KMS-11 (cell line): ENCODE measurements at regions not wholly inside any gene's neighbourhood (a gene's known extent, or its start where the extent isn't known, plus 50 kb on each side); places are given as distances from the start of the nearest gene placed in this dataset.

Experiments
- H2AFZ ChIP-seq: fragments of 200-600 bp; sonication (generic); 2 replicates; pipeline ENCODE4 v1.6.1; 2016; ENCODE audit warnings: antibody characterized with exemption, mixed run types, low read depth
- H3K27ac ChIP-seq: fragments of 200-600 bp; sonication (generic); 2 replicates; pipeline ENCODE4 v1.6.1; 2016; ENCODE audit warnings: mild to moderate bottlenecking, mixed run types
- H3K27me3 ChIP-seq: fragments of 200-600 bp; sonication (generic); 2 replicates; pipeline ENCODE4 v1.6.1; 2017; ENCODE audit warnings: mild to moderate bottlenecking, low read depth, mixed run types, moderate library complexity; ENCODE audit not compliant: insufficient read depth
- H3K36me3 ChIP-seq: fragments of 200-600 bp; sonication (generic); 2 replicates; pipeline ENCODE4 v1.6.1; 2017; ENCODE audit warnings: mild to moderate bottlenecking, mixed run types; ENCODE audit not compliant: insufficient read depth
- H3K4me1 ChIP-seq: fragments of 200-600 bp; sonication (generic); 2 replicates; pipeline ENCODE4 v1.6.1; 2016; ENCODE audit warnings: mild to moderate bottlenecking, low read depth, mixed run types; ENCODE audit not compliant: poor library complexity, severe bottlenecking
- H3K4me2 ChIP-seq: fragments of 200-600 bp; sonication (generic); 2 replicates; pipeline ENCODE4 v1.7.0; 2016; ENCODE audit warnings: mild to moderate bottlenecking, mixed run types
- H3K4me3 ChIP-seq: fragments of 200-600 bp; sonication (generic); IDR thresholded peaks from 2 replicates; pipeline ENCODE4 v1.6.1; 2017; ENCODE audit warnings: low read depth, low read length, mixed read lengths; ENCODE audit not compliant: insufficient read depth
- H3K79me2 ChIP-seq: fragments of 200-600 bp; sonication (generic); 2 replicates; pipeline ENCODE4 v1.6.1; 2016; ENCODE audit warnings: low read depth, mixed run types; ENCODE audit not compliant: insufficient read depth
- H3K9ac ChIP-seq: fragments of 200-600 bp; sonication (generic); 2 replicates; pipeline ENCODE4 v1.6.1; 2016; ENCODE audit warnings: mild to moderate bottlenecking, mixed run types
- H4K20me1 ChIP-seq: fragments of 200-600 bp; sonication (generic); 2 replicates; pipeline ENCODE4 v1.6.1; 2016; ENCODE audit warnings: mild to moderate bottlenecking, mixed run types; ENCODE audit not compliant: insufficient read depth
- CTCF ChIP-seq: fragments of 200-600 bp; sonication (generic); conservative IDR thresholded peaks from 2 replicates; pipeline ENCODE4 v1.6.1; 2017; ENCODE audit warnings: low read depth, mild to moderate bottlenecking, antibody characterized with exemption, low read length, moderate library complexity, mixed read lengths

- no peak overlapping the region for H3K27ac ChIP-seq
- no peak for TF ChIP-seq CTCF
Observed at GRCh38 chr10:128301051-128301450, 174.8 kb upstream of the MKI67 start.

GRCh38 chr10:128302808-128303207, 176.6 kb upstream of the MKI67 start:
- Histone ChIP-seq H4K20me1 (no peaks in the 10 kb centered on the region), H3K27ac (no peak overlapping the region), H2AFZ (no peak overlapping the region), H3K9ac (no peak overlapping the region), H3K4me3 (no peak overlapping the region), H3K4me1 (no peaks in the 10 kb centered on the region), H3K79me2 (no peaks in the 10 kb centered on the region), H3K36me3 (no peaks in the 10 kb centered on the region), H3K27me3 (no peaks in the 10 kb centered on the region), H3K4me2 (no peak overlapping the region)
- no peak for TF ChIP-seq CTCF

More at GRCh38 chr10:128301051-128301450, 174.8 kb upstream of the MKI67 start:
- Histone ChIP-seq H3K27me3 (no peaks in the 10 kb centered on the region), H3K4me1 (no peaks in the 10 kb centered on the region), H3K4me2 (no peak overlapping the region), H3K4me3 (no peak overlapping the region), H3K36me3 (no peaks in the 10 kb centered on the region), H3K79me2 (no peaks in the 10 kb centered on the region), H2AFZ (no peak overlapping the region), H4K20me1 (no peaks in the 10 kb centered on the region), H3K9ac (no peak overlapping the region)

- Histone ChIP-seq H3K36me3 (no peaks in the 10 kb centered on the region), H3K79me2 (no peaks in the 10 kb centered on the region), H4K20me1 (no peaks in the 10 kb centered on the region), H3K4me3 (no peak overlapping the region), H3K9ac (no peak overlapping the region), H3K27me3 (no peaks in the 10 kb centered on the region), H3K27ac (no peak overlapping the region), H3K4me2 (no peak overlapping the region), H3K4me1 (no peaks in the 10 kb centered on the region), H2AFZ (no peak overlapping the region)
- no peak for TF ChIP-seq CTCF
Observed at GRCh38 chr10:128304271-128304670, 178.0 kb upstream of the MKI67 start.

GRCh38 chr10:128305601-128306345, 179.6 kb upstream of the MKI67 start:
- H3K27me3 ChIP-seq = no peaks in the 10 kb centered on the region
- H3K9ac ChIP-seq = no peak overlapping the region
- H3K27ac ChIP-seq = no peak overlapping the region
- no peaks in the 10 kb centered on the region for H3K79me2 ChIP-seq
- no peak overlapping the region for H3K4me2 ChIP-seq
- H3K4me3 ChIP-seq = no peak overlapping the region
- no peak for TF ChIP-seq CTCF
- H2AFZ ChIP-seq = no peak overlapping the region
- H4K20me1 ChIP-seq = no peaks in the 10 kb centered on the region
- no peaks in the 10 kb centered on the region for H3K36me3 ChIP-seq
- no peaks in the 10 kb centered on the region for H3K4me1 ChIP-seq
